ENCODE measurements at regions not wholly inside any gene's neighbourhood (a gene's known extent, or its start where the extent isn't known, plus 50 kb on each side); places are given as distances from the start of the nearest gene placed in this dataset.
A peak's percentile ranks its signal among the peaks of the same experiment; 100 is the strongest.

DNA sequence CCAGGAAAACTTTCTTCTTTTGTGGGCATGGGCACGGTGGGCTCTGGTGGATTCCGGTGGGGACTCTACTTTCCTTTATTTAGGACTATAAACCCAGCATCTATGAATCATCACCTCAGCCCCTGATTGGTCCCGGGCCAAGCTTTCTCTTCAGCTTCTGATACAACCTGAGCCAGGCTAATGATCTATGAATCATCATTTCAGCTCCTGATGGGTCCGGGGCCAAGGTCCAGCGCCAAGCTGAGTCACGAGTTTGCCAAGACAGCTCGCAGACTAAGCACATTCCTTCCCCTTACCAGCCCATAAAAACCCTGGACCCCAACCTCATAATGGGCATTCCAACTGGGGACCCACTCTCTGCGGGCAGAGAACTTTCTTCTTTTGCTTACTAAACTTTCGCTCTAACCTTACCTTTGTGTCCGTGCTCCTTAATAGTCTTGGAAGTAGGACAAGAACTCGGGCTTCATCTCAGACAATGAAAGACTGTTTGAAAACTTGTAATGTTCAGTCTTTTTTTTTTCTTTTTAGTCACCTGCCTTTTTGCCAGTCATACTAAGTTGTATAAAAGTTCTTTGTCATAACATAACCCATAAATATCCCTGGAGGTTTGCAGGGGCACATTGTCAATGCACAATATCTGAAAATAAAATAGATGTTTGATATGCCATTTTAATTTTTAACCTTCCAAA, 904.9 kb upstream of the EPHA5 start (continued):
- TF ChIP-seq, protein P1, sequence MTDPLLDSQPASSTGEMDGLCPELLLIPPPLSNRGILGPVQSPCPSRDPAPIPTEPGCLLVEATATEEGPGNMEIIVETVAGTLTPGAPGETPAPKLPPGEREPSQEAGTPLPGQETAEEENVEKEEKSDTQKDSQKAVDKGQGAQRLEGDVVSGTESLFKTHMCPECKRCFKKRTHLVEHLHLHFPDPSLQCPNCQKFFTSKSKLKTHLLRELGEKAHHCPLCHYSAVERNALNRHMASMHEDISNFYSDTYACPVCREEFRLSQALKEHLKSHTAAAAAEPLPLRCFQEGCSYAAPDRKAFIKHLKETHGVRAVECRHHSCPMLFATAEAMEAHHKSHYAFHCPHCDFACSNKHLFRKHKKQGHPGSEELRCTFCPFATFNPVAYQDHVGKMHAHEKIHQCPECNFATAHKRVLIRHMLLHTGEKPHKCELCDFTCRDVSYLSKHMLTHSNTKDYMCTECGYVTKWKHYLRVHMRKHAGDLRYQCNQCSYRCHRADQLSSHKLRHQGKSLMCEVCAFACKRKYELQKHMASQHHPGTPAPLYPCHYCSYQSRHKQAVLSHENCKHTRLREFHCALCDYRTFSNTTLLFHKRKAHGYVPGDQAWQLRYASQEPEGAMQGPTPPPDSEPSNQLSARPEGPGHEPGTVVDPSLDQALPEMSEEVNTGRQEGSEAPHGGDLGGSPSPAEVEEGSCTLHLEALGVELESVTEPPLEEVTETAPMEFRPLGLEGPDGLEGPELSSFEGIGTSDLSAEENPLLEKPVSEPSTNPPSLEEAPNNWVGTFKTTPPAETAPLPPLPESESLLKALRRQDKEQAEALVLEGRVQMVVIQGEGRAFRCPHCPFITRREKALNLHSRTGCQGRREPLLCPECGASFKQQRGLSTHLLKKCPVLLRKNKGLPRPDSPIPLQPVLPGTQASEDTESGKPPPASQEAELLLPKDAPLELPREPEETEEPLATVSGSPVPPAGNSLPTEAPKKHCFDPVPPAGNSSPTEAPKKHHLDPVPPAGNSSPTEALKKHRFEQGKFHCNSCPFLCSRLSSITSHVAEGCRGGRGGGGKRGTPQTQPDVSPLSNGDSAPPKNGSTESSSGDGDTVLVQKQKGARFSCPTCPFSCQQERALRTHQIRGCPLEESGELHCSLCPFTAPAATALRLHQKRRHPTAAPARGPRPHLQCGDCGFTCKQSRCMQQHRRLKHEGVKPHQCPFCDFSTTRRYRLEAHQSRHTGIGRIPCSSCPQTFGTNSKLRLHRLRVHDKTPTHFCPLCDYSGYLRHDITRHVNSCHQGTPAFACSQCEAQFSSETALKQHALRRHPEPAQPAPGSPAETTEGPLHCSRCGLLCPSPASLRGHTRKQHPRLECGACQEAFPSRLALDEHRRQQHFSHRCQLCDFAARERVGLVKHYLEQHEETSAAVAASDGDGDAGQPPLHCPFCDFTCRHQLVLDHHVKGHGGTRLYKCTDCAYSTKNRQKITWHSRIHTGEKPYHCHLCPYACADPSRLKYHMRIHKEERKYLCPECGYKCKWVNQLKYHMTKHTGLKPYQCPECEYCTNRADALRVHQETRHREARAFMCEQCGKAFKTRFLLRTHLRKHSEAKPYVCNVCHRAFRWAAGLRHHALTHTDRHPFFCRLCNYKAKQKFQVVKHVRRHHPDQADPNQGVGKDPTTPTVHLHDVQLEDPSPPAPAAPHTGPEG (CRISPR knock-in tag; IDR thresholded peaks at IDR 0.05), result no peak
- no peak for TF ChIP-seq REL (CRISPR knock-in tag; conservative IDR thresholded peaks at IDR 0.05)
- TF ChIP-seq, protein P2, sequence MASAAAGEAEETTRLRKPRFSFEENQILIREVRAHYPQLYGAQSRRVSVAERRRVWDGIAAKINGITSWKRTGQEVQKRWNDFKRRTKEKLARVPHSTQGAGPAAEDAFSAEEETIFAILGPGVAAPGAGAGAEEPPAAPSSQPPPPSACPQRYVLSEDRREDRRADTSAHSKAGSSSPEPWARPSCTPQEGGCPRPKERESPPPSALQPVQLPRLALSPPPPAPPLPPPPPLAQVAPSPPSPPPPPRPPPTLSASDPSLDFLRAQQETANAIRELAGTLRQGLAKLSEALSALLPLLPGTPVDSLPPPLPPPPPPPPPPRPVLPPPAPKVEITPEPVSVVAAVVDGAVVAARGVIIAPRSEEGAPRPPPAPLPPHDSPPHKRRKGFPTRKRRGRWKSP (CRISPR knock-in tag; IDR thresholded peaks at IDR 0.05), result no peak
- TF ChIP-seq RBM39 (IDR thresholded peaks at IDR 0.05; ENCODE audit: low read depth, low read length, poor library complexity, severe bottlenecking), result no peak
- no peak for TF ChIP-seq NR3C1 (CRISPR knock-in tag; IDR thresholded peaks at IDR 0.05)
- TF ChIP-seq, protein P3, sequence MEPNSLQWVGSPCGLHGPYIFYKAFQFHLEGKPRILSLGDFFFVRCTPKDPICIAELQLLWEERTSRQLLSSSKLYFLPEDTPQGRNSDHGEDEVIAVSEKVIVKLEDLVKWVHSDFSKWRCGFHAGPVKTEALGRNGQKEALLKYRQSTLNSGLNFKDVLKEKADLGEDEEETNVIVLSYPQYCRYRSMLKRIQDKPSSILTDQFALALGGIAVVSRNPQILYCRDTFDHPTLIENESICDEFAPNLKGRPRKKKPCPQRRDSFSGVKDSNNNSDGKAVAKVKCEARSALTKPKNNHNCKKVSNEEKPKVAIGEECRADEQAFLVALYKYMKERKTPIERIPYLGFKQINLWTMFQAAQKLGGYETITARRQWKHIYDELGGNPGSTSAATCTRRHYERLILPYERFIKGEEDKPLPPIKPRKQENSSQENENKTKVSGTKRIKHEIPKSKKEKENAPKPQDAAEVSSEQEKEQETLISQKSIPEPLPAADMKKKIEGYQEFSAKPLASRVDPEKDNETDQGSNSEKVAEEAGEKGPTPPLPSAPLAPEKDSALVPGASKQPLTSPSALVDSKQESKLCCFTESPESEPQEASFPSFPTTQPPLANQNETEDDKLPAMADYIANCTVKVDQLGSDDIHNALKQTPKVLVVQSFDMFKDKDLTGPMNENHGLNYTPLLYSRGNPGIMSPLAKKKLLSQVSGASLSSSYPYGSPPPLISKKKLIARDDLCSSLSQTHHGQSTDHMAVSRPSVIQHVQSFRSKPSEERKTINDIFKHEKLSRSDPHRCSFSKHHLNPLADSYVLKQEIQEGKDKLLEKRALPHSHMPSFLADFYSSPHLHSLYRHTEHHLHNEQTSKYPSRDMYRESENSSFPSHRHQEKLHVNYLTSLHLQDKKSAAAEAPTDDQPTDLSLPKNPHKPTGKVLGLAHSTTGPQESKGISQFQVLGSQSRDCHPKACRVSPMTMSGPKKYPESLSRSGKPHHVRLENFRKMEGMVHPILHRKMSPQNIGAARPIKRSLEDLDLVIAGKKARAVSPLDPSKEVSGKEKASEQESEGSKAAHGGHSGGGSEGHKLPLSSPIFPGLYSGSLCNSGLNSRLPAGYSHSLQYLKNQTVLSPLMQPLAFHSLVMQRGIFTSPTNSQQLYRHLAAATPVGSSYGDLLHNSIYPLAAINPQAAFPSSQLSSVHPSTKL (CRISPR knock-in tag; IDR thresholded peaks at IDR 0.05), result peak; percentile 52
- no peak for TF ChIP-seq ZNF607 (CRISPR knock-in tag; IDR thresholded peaks at IDR 0.05; ENCODE audit: borderline replicate concordance)
- peak; percentile 50; the same call in 1 of the 2 replicates for TF ChIP-seq MAFG (CRISPR knock-in tag; IDR thresholded peaks at IDR 0.05)
- TF ChIP-seq MAFF (IDR thresholded peaks at IDR 0.05; ENCODE audit: low read depth, low read length), result peak; percentile 78
- no peak for TF ChIP-seq NCOA2 (CRISPR knock-in tag; IDR thresholded peaks at IDR 0.05)
- no peak for TF ChIP-seq ZNF367 (CRISPR knock-in tag; IDR thresholded peaks at IDR 0.05; ENCODE audit: borderline replicate concordance)
- TF ChIP-seq TCF12 (IDR thresholded peaks at IDR 0.05), result no peak
- TF ChIP-seq TCF12 (CRISPR knock-in tag; IDR thresholded peaks at IDR 0.05), result no peak
- peak; percentile 94 for TF ChIP-seq FOSL2 (CRISPR knock-in tag; IDR thresholded peaks at IDR 0.05)
- TF ChIP-seq NR2F6 (IDR thresholded peaks at IDR 0.05), result no peak
- TF ChIP-seq NR2F6 (CRISPR knock-in tag; IDR thresholded peaks at IDR 0.05), result no peak

Measured in HepG2 (cell line).